Calu3 (cell line): ENCODE measurements at regions not wholly inside any gene's neighbourhood (a gene's known extent, or its start where the extent isn't known, plus 50 kb on each side); places are given as distances from the start of the nearest gene placed in this dataset.

Source experiments
- BruUV-seq: library from RNA; stranded (reverse); fragments of 400-500 nt; replicated peaks from 2 replicates; lab custom pipeline; 2021; lab: Mats Ljungman, UMichigan
- CTCF ChIA-PET: fragments of 300-600 bp; sonication (Branson Sonifier 250); formaldehyde crosslinking; loops from one replicate; lab custom pipeline; 2022; ENCODE audit warnings: antibody characterized with exemption; lab: Charles Lee
- DNase-seq: peaks from one replicate; pipeline ENCODE4 v3.0.0; 2022
- H3K27ac Mint-ChIP-seq: one replicate; pipeline ENCODE4 v1.8.0; 2022; ENCODE audit warnings: mixed read lengths; ENCODE audit not compliant: unreplicated experiment
- H3K27me3 Mint-ChIP-seq: one replicate; pipeline ENCODE4 v1.8.0; 2022; ENCODE audit warnings: mixed read lengths; ENCODE audit not compliant: unreplicated experiment
- H3K36me3 Mint-ChIP-seq: one replicate; pipeline ENCODE4 v1.8.0; 2022; ENCODE audit warnings: mild to moderate bottlenecking, moderate library complexity, mixed read lengths; ENCODE audit not compliant: insufficient read depth, unreplicated experiment
- H3K4me1 Mint-ChIP-seq: one replicate; pipeline ENCODE4 v1.8.0; 2022; ENCODE audit warnings: mild to moderate bottlenecking, low read depth, mixed read lengths; ENCODE audit not compliant: unreplicated experiment
- H3K4me3 Mint-ChIP-seq: one replicate; pipeline ENCODE4 v1.8.0; 2022; ENCODE audit warnings: mild to moderate bottlenecking, low read depth, moderate library complexity, mixed read lengths; ENCODE audit not compliant: unreplicated experiment
- H3K9me3 Mint-ChIP-seq: one replicate; pipeline ENCODE4 v1.8.0; 2022; ENCODE audit warnings: low read depth, mixed read lengths; ENCODE audit not compliant: unreplicated experiment
- intact Hi-C: fragments of 100-400 bp; cut with micrococcal nuclease; formaldehyde crosslinking; loops from one replicate; pipeline ENCODE4 v1.10.0; 2022; ENCODE audit not compliant: unreplicated experiment
- TF ChIP-seq, protein P1 (sequence below): fragments of 200-600 bp; IDR thresholded peaks from one replicate; pipeline ENCODE4 v1.8.0; 2022; ENCODE audit warnings: antibody characterized with exemption; ENCODE audit not compliant: unreplicated experiment

DNA sequence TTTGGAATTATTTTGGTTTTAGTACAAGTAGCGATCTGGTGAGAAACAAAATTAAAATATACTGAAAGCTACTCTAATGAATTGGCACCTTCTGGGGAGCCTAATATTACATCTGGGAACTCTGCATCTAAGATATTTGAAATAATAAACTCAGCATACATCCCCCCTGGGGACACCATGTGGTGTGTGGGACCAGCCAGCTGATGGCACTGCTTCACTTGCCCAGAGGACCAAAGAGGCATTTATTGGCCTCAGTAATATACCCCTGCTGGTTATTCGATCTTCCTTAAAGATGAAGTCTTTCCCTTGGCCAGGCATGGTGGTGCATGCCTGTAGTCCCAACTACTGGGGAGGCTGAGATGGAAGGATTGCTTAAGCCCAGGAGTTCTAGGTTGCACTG, 195.1 kb upstream of the AUTS2 start:
- DNase-seq = no peak
- no TSS peak for BruUV-seq
- TF ChIP-seq, protein P1, sequence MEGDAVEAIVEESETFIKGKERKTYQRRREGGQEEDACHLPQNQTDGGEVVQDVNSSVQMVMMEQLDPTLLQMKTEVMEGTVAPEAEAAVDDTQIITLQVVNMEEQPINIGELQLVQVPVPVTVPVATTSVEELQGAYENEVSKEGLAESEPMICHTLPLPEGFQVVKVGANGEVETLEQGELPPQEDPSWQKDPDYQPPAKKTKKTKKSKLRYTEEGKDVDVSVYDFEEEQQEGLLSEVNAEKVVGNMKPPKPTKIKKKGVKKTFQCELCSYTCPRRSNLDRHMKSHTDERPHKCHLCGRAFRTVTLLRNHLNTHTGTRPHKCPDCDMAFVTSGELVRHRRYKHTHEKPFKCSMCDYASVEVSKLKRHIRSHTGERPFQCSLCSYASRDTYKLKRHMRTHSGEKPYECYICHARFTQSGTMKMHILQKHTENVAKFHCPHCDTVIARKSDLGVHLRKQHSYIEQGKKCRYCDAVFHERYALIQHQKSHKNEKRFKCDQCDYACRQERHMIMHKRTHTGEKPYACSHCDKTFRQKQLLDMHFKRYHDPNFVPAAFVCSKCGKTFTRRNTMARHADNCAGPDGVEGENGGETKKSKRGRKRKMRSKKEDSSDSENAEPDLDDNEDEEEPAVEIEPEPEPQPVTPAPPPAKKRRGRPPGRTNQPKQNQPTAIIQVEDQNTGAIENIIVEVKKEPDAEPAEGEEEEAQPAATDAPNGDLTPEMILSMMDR = no peak
- Mint-ChIP-seq H3K4me1 (no peaks in the 10 kb centered on the region), H3K36me3 (no peaks in the 10 kb centered on the region), H3K4me3 (no peak overlapping the region), H3K27me3 (no peaks in the 10 kb centered on the region), H3K27ac (no peak overlapping the region), H3K9me3 (peaks cover 1% of the 10 kb centered on the region)
- CTCF ChIA-PET = no interaction called here
- intact Hi-C loops = no loop called here

DNA sequence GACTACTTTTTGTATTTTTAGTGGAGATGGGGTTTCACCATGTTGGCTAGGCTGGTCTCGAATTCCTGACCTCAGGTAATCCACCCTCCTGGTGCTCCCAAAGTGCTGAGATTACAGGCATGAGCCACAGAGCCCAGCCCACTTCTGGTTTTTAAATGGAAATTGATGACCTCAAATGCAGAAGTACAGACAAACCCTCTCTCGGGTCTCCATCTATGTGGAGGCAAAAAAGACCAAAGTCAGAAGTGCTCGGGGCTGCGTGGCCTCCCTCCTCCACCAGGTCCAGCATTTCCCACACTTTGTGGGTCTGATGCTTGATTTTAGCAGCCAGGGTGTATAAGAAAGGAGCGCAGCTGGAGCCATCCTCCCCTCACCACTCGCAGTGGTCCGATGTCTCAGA, 187.3 kb upstream of the AUTS2 start:
- H3K27me3 Mint-ChIP-seq = no peaks in the 10 kb centered on the region
- intact Hi-C loops = no loop called here
- BruUV-seq = no TSS peak
- no peak overlapping the region for H3K4me3 Mint-ChIP-seq
- H3K9me3 Mint-ChIP-seq = peaks cover 7% of the 10 kb centered on the region
- DNase-seq = no peak
- no peaks in the 10 kb centered on the region for H3K4me1 Mint-ChIP-seq
- no peak overlapping the region for H3K27ac Mint-ChIP-seq
- H3K36me3 Mint-ChIP-seq = no peaks in the 10 kb centered on the region
- TF ChIP-seq, protein P1 = no peak
- CTCF ChIA-PET = no interaction called here

DNA sequence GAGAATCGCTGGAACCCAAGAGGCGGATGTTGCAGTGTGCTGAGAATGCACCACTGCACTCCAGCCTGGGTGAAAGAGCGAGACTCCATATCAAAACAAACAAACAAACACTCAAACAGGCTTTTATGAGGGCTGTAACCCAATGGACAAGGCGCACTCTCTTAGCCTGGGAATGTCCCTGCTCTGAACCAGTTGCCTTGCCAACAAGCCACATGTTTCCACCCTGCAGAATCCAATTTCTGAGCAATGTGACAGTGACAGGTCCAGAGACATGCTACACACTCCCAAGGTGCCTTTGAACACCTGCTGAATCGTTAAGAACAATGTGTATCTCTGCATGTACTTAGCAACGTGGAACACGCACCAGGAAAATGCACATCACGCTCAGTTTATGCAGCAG, 186.8 kb upstream of the AUTS2 start:
- no peaks in the 10 kb centered on the region for H3K4me1 Mint-ChIP-seq
- H3K9me3 Mint-ChIP-seq = peaks cover 7% of the 10 kb centered on the region
- no peak overlapping the region for H3K27ac Mint-ChIP-seq
- BruUV-seq = no TSS peak
- H3K4me3 Mint-ChIP-seq = no peak overlapping the region
- no peaks in the 10 kb centered on the region for H3K36me3 Mint-ChIP-seq
- TF ChIP-seq, protein P1 = no peak
- DNase-seq = no peak
- CTCF ChIA-PET = no interaction called here
- intact Hi-C loops = no loop called here
- H3K27me3 Mint-ChIP-seq = no peaks in the 10 kb centered on the region

DNA sequence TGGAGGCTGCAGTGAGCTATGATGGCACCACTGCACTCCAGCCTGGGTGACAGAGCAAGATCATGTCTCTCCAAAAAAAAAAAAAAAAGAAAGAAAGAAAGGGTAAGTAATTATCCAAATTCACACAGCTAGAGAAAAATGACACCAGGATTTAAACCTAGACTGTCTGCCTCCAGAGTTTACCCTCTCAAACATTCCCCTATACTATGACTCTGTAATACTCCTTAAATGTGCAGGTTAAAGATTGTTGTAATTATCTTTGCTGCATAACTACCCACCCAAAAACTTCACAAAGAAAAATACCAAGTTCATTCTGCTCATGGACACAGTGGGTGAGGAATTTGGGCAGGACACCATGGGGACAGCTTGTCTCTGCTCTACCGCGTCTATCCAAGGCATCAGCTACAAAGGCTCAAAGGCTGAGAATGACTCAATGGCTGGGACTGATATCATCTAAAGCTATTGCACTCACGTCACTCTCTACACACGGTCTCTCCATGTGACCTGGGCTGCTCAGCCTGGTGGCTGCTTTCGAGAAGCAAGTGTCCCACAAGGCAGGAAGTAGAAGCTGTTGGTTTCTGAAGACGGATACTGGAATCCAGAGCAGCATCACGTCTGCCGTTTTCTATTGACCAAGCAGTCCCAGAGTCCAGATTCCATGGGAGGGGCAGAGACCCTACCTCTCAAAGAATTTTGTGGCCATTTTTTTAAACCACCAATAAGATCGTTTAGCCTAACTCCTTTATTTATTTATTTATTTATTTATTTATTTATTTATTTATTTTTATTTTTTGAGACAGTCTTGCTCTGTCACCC, 185.7 kb upstream of the AUTS2 start:
- BruUV-seq = no TSS peak
- CTCF ChIA-PET = no interaction called here
- no peak overlapping the region for H3K4me3 Mint-ChIP-seq
- TF ChIP-seq, protein P1 = no peak
- intact Hi-C loops = no loop called here
- no peak overlapping the region for H3K27ac Mint-ChIP-seq
- H3K36me3 Mint-ChIP-seq = no peaks in the 10 kb centered on the region
- no peak for DNase-seq
- peaks cover 7% of the 10 kb centered on the region for H3K9me3 Mint-ChIP-seq
- no peaks in the 10 kb centered on the region for H3K4me1 Mint-ChIP-seq
- H3K27me3 Mint-ChIP-seq = no peaks in the 10 kb centered on the region
